Tibial nerve (tissue), 4 donors: ENCODE measurements at regions not wholly inside any gene's neighbourhood (a gene's known extent, or its start where the extent isn't known, plus 50 kb on each side); places are given as distances from the start of the nearest gene placed in this dataset.

ENCODE experiments used
- DNase-seq, 2 donors: peaks; one replicate each; pipeline ENCODE4 v3.0.0-alpha.2; 2019; ENCODE audit warnings: low spot score in 2 of 2
- H3K27ac ChIP-seq, 4 donors: fragments of 200-600 bp; sonication (generic) in 3 of 4; one replicate each; pipeline ENCODE4 v1.5.1; 2017 to 2019; ENCODE audit warnings: mild to moderate bottlenecking in 1 of 4
- H3K27me3 ChIP-seq, 2 donors: fragments of 200-600 bp; sonication (generic) in 1 of 2; one replicate each; pipeline versions ENCODE4 v1.5.1 to v1.6.0; 2017 to 2019
- H3K36me3 ChIP-seq, 3 donors: fragments of 200-600 bp; sonication (generic); one replicate each; pipeline ENCODE4 v1.5.1; 2018 to 2019
- H3K4me1 ChIP-seq, 4 donors: fragments of 200-600 bp; sonication (generic) in 3 of 4; one replicate each; pipeline ENCODE4 v1.5.1; 2017 to 2019
- H3K4me3 ChIP-seq, 4 donors: fragments of 200-600 bp; sonication (generic) in 3 of 4; one replicate each; pipeline ENCODE4 v1.5.1; 2017 to 2019; ENCODE audit warnings: mild to moderate bottlenecking in 1 of 4, moderate library complexity in 1 of 4
- H3K9me3 ChIP-seq, 4 donors: fragments of 200-600 bp; sonication (generic) in 3 of 4; one replicate each; pipeline ENCODE4 v1.5.1; 2017 to 2019
- EP300 ChIP-seq, 2 donors: sonication (generic); formaldehyde crosslinking; IDR thresholded peaks; one replicate each; pipeline ENCODE4 v1.6.1; 2017; ENCODE audit warnings: antibody characterized with exemption in 2 of 2, mild to moderate bottlenecking in 1 of 2
- POLR2A ChIP-seq, 2 donors: fragments of 450-650 bp; IDR thresholded peaks; one replicate each; pipeline ENCODE4 v1.6.1; 2017; ENCODE audit warnings: antibody characterized with exemption in 2 of 2, mild to moderate bottlenecking in 2 of 2, moderate library complexity in 2 of 2
- WGBS, 2 donors: methylation state at CpG; one replicate each; pipeline ENCODE4 v1.1.5; 2018; 5-methylcytosine and 5-hydroxymethylcytosine counted together
- TF ChIP-seq, protein P1 (sequence below), 5 experiments: fragments of 200-600 bp in 3 of 5; fragments of 450-650 bp in 2 of 5; sonication (generic) in 3 of 5; IDR thresholded peaks; one replicate each; pipeline ENCODE4 v1.5.1; 2016 to 2019; ENCODE audit warnings: antibody characterized with exemption in 5 of 5, mild to moderate bottlenecking in 3 of 5, moderate library complexity in 2 of 5

DNA sequence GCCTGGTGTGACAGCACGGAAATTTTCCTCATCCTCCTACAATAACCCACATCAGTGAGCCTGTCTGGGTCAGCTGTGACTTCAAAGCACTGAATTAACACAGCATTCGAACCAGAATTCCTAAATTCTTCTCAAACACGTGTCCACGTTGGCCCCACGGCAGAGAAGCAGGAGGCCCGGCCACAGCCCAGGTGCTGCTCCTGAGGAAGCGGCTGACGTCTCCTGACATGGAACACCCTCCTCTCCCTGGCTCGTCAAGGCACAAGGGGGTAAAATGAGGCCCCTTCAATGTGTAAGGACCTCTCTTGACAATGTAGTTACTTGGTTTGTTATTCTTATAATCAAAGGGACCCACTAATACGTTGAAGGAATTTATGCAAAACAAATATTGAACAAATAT is 156.3 kb upstream of the GSC start:
- no peak overlapping the region for H3K27ac ChIP-seq
- peaks cover 0 to 4% (median 0%) of the 10 kb centered on the region in 4 donors for H3K4me1 ChIP-seq
- 65 to 76% methylated on average over 10 of the region's 10 CpGs for WGBS, 2 donors
- no peak overlapping the region for H3K4me3 ChIP-seq
- no peaks in the 10 kb centered on the region for H3K9me3 ChIP-seq
- no peaks in the 10 kb centered on the region for H3K36me3 ChIP-seq
- no peaks in the 10 kb centered on the region for H3K27me3 ChIP-seq
- no peak for DNase-seq
- TF ChIP-seq, protein P1, sequence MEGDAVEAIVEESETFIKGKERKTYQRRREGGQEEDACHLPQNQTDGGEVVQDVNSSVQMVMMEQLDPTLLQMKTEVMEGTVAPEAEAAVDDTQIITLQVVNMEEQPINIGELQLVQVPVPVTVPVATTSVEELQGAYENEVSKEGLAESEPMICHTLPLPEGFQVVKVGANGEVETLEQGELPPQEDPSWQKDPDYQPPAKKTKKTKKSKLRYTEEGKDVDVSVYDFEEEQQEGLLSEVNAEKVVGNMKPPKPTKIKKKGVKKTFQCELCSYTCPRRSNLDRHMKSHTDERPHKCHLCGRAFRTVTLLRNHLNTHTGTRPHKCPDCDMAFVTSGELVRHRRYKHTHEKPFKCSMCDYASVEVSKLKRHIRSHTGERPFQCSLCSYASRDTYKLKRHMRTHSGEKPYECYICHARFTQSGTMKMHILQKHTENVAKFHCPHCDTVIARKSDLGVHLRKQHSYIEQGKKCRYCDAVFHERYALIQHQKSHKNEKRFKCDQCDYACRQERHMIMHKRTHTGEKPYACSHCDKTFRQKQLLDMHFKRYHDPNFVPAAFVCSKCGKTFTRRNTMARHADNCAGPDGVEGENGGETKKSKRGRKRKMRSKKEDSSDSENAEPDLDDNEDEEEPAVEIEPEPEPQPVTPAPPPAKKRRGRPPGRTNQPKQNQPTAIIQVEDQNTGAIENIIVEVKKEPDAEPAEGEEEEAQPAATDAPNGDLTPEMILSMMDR (IDR thresholded peaks at IDR 0.05) = no peak
- TF ChIP-seq EP300 (IDR thresholded peaks at IDR 0.05) (no peak), POLR2A (IDR thresholded peaks at IDR 0.05) (no peak)

DNA sequence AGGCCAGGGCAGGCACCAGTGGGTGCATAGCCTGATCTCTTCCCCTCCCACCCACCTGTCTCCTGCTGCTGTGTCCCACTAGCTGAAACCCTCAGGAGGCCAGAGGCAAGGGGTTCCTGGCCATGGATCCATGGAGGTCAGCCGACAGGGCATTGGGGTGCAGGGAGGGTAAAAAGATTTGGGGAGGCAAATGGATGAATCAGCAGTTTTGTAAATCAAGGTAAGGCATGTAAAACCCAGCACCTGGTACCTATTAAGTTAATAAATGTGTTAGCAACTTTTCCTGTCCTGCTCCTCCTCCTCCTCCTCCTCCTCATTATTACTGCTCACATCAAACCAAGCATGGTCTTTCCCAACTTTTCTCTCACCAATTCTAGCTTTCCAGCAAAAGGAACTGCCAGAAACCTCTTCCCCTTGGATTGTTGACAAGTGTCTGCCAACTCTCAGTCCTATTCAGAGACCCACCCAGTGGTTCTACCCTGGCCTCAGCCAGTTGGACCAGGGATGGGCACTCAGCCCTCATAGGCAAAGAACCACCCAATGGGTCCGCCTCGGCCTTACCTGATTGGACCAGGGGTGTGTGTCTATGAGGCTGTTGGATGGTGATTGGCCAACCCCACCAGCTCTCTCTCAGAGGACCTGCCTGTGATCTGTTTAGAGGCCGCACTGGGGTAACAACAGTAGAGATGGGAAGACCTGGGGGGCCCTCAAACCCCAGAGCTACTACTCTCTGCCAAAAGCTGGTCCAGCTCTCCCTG is 155.7 kb upstream of the GSC start:
- DNase-seq = no peak
- H3K27me3 ChIP-seq = no peaks in the 10 kb centered on the region
- no peak overlapping the region for H3K27ac ChIP-seq
- 89 to 100% methylated on average over 4 of the region's 4 CpGs for WGBS, 2 donors
- TF ChIP-seq, protein P1 (IDR thresholded peaks at IDR 0.05) = no peak
- TF ChIP-seq EP300 (IDR thresholded peaks at IDR 0.05) = no peak
- TF ChIP-seq POLR2A (IDR thresholded peaks at IDR 0.05) = no peak
- no peaks in the 10 kb centered on the region for H3K36me3 ChIP-seq
- H3K4me1 ChIP-seq = peaks cover 0 to 4% (median 0%) of the 10 kb centered on the region in 4 donors
- H3K9me3 ChIP-seq = no peaks in the 10 kb centered on the region
- H3K4me3 ChIP-seq = no peak overlapping the region

DNA sequence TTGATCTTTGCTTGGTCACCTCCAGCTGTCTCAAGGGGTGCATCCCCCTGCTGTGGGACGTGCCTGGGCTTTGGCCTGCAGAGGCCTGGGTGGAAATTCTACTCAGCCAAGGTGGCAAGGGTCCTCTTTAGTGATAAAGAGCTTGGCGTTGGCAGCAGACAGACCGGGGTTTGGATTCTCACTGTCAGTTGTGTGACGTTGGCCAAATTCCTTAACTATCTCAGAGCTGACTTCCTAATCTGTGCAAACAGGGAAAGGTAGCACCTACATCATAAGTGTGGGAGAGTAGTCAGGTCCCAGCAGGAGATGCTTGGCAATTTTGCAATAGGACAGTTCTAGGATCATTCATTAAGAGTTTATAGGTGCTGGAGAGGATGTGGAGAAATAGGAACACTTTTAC is 154.3 kb upstream of the GSC start:
- no peaks in the 10 kb centered on the region for H3K9me3 ChIP-seq
- H3K27ac ChIP-seq = no peak overlapping the region
- peaks cover 0 to 4% (median 0%) of the 10 kb centered on the region in 4 donors for H3K4me1 ChIP-seq
- no peak overlapping the region for H3K4me3 ChIP-seq
- 63 to 76% methylated on average over 4 of the region's 4 CpGs for WGBS, 2 donors
- H3K27me3 ChIP-seq = no peaks in the 10 kb centered on the region
- TF ChIP-seq, protein P1 (IDR thresholded peaks at IDR 0.05) = no peak
- TF ChIP-seq EP300 (IDR thresholded peaks at IDR 0.05) (no peak), POLR2A (IDR thresholded peaks at IDR 0.05) (no peak)
- no peak for DNase-seq
- no peaks in the 10 kb centered on the region for H3K36me3 ChIP-seq

DNA sequence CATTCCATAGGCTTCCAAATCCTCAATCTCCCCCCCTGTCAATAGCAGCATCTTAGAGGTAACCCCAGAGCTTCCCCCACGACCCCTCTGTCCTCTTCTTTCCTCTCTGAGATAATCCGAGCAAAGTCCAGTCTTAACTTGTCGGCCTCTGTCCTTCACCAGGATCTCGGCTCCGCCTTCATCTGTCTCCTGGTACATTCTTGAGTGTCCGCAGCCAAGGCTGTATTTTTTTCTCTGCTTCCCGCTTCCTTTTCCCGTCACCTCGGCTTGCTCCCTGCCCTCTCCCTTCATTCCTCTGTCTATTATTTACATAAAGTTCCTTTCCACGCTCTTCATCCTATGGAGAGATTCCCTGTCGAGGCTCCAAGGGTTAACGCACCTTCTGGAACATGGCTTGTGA is 153.9 kb upstream of the GSC start:
- DNase-seq = no peak
- Histone ChIP-seq H3K36me3 (no peaks in the 10 kb centered on the region), H3K4me1 (peaks cover 0 to 4% (median 0%) of the 10 kb centered on the region in 4 donors), H3K4me3 (no peak overlapping the region), H3K9me3 (no peaks in the 10 kb centered on the region), H3K27ac (no peak overlapping the region), H3K27me3 (no peaks in the 10 kb centered on the region)
- 52 to 60% methylated on average over 12 of the region's 12 CpGs for WGBS, 2 donors
- no peak for TF ChIP-seq POLR2A (IDR thresholded peaks at IDR 0.05)
- TF ChIP-seq, protein P1 (IDR thresholded peaks at IDR 0.05) = no peak
- TF ChIP-seq EP300 (IDR thresholded peaks at IDR 0.05) = no peak

DNA sequence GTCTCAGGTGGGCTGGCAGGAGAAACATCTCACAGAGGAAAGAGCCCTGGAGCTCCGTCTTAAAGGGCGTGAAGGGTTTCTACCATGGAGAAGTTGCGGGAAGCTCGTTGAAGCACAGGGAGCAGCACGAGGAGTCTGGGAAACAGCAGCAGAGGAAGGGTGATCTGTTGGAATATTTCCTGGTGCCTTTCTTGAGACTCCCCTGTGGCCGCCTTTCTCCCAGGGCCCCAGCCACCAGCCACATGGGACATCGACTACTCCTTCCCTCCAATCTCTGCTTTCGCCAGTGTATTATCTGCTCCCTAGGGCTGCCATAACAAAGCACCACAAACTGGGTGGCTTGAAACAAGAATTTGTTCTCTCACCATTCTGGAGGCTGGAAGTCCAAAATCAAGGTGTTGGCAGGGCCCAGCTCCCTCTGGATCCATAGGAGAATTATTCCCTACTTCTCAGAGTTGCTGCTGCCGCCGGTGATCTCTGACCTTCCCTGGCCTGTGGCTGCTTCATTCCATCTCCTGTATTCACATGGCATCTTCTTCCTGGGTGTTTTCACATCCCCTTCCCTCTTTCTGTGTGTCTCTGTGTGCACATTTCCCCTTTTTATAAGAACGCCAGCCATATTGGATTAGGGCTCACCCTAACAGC is 152.8 kb upstream of the GSC start:
- TF ChIP-seq POLR2A (IDR thresholded peaks at IDR 0.05) = no peak
- TF ChIP-seq, protein P1 (IDR thresholded peaks at IDR 0.05) = no peak
- TF ChIP-seq EP300 (IDR thresholded peaks at IDR 0.05) = no peak
- Histone ChIP-seq H3K9me3 (no peaks in the 10 kb centered on the region), H3K27ac (peak overlapping the region in 1 of 4 donors; percentile 55), H3K36me3 (no peaks in the 10 kb centered on the region), H3K27me3 (no peaks in the 10 kb centered on the region), H3K4me3 (no peak overlapping the region), H3K4me1 (peaks cover 0 to 4% (median 0%) of the 10 kb centered on the region in 4 donors)
- 84 to 91% methylated on average over 11 of the region's 11 CpGs for WGBS, 2 donors
- DNase-seq = no peak
